H9 (cell line): ENCODE measurements at regions not wholly inside any gene's neighbourhood (a gene's known extent, or its start where the extent isn't known, plus 50 kb on each side); places are given as distances from the start of the nearest gene placed in this dataset.

Experiments used
- DNase-seq: peaks from one replicate; pipeline ENCODE4 v3.0.0-alpha.2; 2017
- H2AFZ ChIP-seq: one replicate; pipeline ENCODE4 v1.6.1; 2013; ENCODE audit warnings: mild to moderate bottlenecking, low read length, control low read depth, moderate library complexity
- H2AK5ac ChIP-seq: 2 replicates; pipeline ENCODE4 v1.6.1; 2013; ENCODE audit warnings: low read length, control low read depth, mixed read lengths; ENCODE audit not compliant: insufficient read length
- H2BK120ac ChIP-seq: one replicate; pipeline ENCODE4 v1.6.1; 2013; ENCODE audit warnings: low read depth, mild to moderate bottlenecking, low read length, control low read depth, inconsistent platforms; ENCODE audit not compliant: poor library complexity, severe bottlenecking
- H2BK12ac ChIP-seq: 2 replicates; pipeline ENCODE4 v1.6.1; 2013; ENCODE audit warnings: low read length, control low read depth, mixed read lengths, low read depth; ENCODE audit not compliant: insufficient read length
- H2BK15ac ChIP-seq: 2 replicates; pipeline ENCODE4 v1.6.1; 2013; ENCODE audit warnings: low read depth, low read length, control low read depth
- H2BK20ac ChIP-seq: one replicate; pipeline ENCODE4 v1.6.1; 2013; ENCODE audit warnings: low read depth, mild to moderate bottlenecking, low read length, control low read depth, inconsistent platforms; ENCODE audit not compliant: poor library complexity, severe bottlenecking
- H2BK5ac ChIP-seq: 2 replicates; pipeline ENCODE4 v1.6.1; 2013; ENCODE audit warnings: low read length, control low read depth, mixed read lengths; ENCODE audit not compliant: insufficient read length
- H3K14ac ChIP-seq: 2 replicates; pipeline ENCODE4 v1.6.1; 2013; ENCODE audit warnings: low read length, control low read depth; ENCODE audit not compliant: insufficient read depth
- H3K18ac ChIP-seq: 2 replicates; pipeline ENCODE4 v1.6.1; 2013; ENCODE audit warnings: low read depth, mild to moderate bottlenecking, mixed read lengths, low read length, control low read depth; ENCODE audit not compliant: insufficient read length
- H3K23ac ChIP-seq: 2 replicates; pipeline ENCODE4 v1.6.1; 2013; ENCODE audit warnings: low read length, control low read depth, mixed read lengths, low read depth; ENCODE audit not compliant: insufficient read length
- H3K23me2 ChIP-seq: 2 replicates; pipeline ENCODE4 v1.6.1; 2013; ENCODE audit warnings: low read depth, mild to moderate bottlenecking, mixed read lengths, low read length, control low read depth; ENCODE audit not compliant: insufficient read length, poor library complexity, severe bottlenecking
- H3K27ac ChIP-seq: 2 replicates; pipeline ENCODE4 v1.5.1; 2013; ENCODE audit warnings: low read length, control low read depth, mixed read lengths, low read depth; ENCODE audit not compliant: insufficient read length
- H3K27me3 ChIP-seq: 2 replicates; pipeline ENCODE4 v1.6.1; 2013; ENCODE audit warnings: low read length, control low read depth, inconsistent platforms; ENCODE audit not compliant: insufficient read depth
- H3K4ac ChIP-seq: 2 replicates; pipeline ENCODE4 v1.6.1; 2013; ENCODE audit warnings: low read depth, mild to moderate bottlenecking, control low read depth, inconsistent platforms, low read length, moderate library complexity
- H3K4me1 ChIP-seq: 2 replicates; pipeline ENCODE4 v1.6.1; 2013; ENCODE audit warnings: low read length, control low read depth, inconsistent platforms; ENCODE audit not compliant: insufficient read depth
- H3K4me2 ChIP-seq: 2 replicates; pipeline ENCODE4 v1.6.1; 2013; ENCODE audit warnings: low read length, control low read depth, mixed read lengths; ENCODE audit not compliant: insufficient read length, insufficient read depth
- H3K56ac ChIP-seq: 2 replicates; pipeline ENCODE4 v1.6.1; 2013; ENCODE audit warnings: low read depth, mild to moderate bottlenecking, mixed read lengths, low read length, control low read depth; ENCODE audit not compliant: insufficient read length
- H3K79me1 ChIP-seq: 2 replicates; pipeline ENCODE4 v1.6.1; 2013; ENCODE audit warnings: low read depth, mild to moderate bottlenecking, moderate library complexity, low read length, control low read depth, inconsistent platforms; ENCODE audit not compliant: insufficient read depth, poor library complexity, severe bottlenecking
- H3K79me2 ChIP-seq: 2 replicates; pipeline ENCODE4 v1.6.1; 2013; ENCODE audit warnings: low read length, control low read depth, inconsistent platforms; ENCODE audit not compliant: insufficient read depth
- H3K9ac ChIP-seq: 2 replicates; pipeline ENCODE4 v1.6.1; 2013; ENCODE audit warnings: low read length, control low read depth, mixed read lengths; ENCODE audit not compliant: insufficient read length; ENCODE audit errors: extremely low read depth
- H3K9me3 ChIP-seq: one replicate; pipeline ENCODE4 v1.6.1; 2013; ENCODE audit warnings: low read depth, low read length, inconsistent platforms; ENCODE audit not compliant: control insufficient read depth
- H3T11ph ChIP-seq: one replicate; pipeline ENCODE4 v1.6.1; 2013; ENCODE audit warnings: mild to moderate bottlenecking, low read length, control low read depth, inconsistent platforms
- H4K20me1 ChIP-seq: one replicate; pipeline ENCODE4 v1.6.1; 2013; ENCODE audit not compliant: control insufficient read depth, insufficient read length, insufficient read depth
- H4K5ac ChIP-seq: 2 replicates; pipeline ENCODE4 v1.6.1; 2013; ENCODE audit warnings: low read depth, mild to moderate bottlenecking, mixed read lengths, low read length, control low read depth; ENCODE audit not compliant: insufficient read length
- H4K8ac ChIP-seq: replicated peaks from 2 replicates; pipeline ENCODE4 v1.6.1; 2013; ENCODE audit warnings: low read length, control low read depth, mixed read lengths, low read depth; ENCODE audit not compliant: insufficient read length
- H4K91ac ChIP-seq: 2 replicates; pipeline ENCODE4 v1.6.1; 2013; ENCODE audit warnings: low read depth, mild to moderate bottlenecking, moderate library complexity, mixed read lengths, low read length, control low read depth; ENCODE audit not compliant: insufficient read length
- H3K27ac Mint-ChIP-seq, 3 experiments: 2 replicates in 2 of 3; 3 replicates in 1 of 3; pipeline ENCODE4 v1.8.0; 2020 to 2021; ENCODE audit warnings: mixed read lengths in 3 of 3, mild to moderate bottlenecking in 1 of 3, moderate library complexity in 1 of 3
- H3K27me3 Mint-ChIP-seq: 2 replicates; pipeline ENCODE4 v1.8.0; 2021; ENCODE audit warnings: low read depth, mild to moderate bottlenecking, moderate library complexity, mixed read lengths
- H3K36me3 Mint-ChIP-seq, 3 experiments: 2 replicates in 2 of 3; 3 replicates in 1 of 3; pipeline ENCODE4 v1.8.0; 2020 to 2021; ENCODE audit warnings: low read depth in 3 of 3, mixed read lengths in 3 of 3; ENCODE audit not compliant: insufficient read depth in 1 of 3
- H3K4me1 Mint-ChIP-seq, 2 experiments: 2 replicates each; pipeline ENCODE4 v1.8.0; 2020; ENCODE audit warnings: mixed read lengths in 2 of 2
- H3K4me3 Mint-ChIP-seq, 2 experiments: 2 replicates in 1 of 2; 3 replicates in 1 of 2; pipeline ENCODE4 v1.8.0; 2020 to 2021; ENCODE audit warnings: mild to moderate bottlenecking in 2 of 2, mixed read lengths in 2 of 2, moderate library complexity in 1 of 2
- H3K9me3 Mint-ChIP-seq, 2 experiments: 2 replicates in 1 of 2; 3 replicates in 1 of 2; pipeline ENCODE4 v1.8.0; 2020; ENCODE audit warnings: mild to moderate bottlenecking in 2 of 2, mixed read lengths in 2 of 2, moderate library complexity in 1 of 2
- WGBS: extraction: QIAGEN DNeasy Blood & Tissue Kit; methylation state at CpG from one replicate; pipeline ENCODE4 v1.1.7; 2013; ENCODE audit warnings: missing lambda C conversion rate, low lambda C conversion rate, mixed read lengths; ENCODE audit not compliant: insufficient read length; ENCODE audit errors: extremely low coverage; 5-methylcytosine and 5-hydroxymethylcytosine counted together
- TF ChIP-seq, protein P1 (sequence below): fragments of 200-600 bp; sonication (generic); conservative IDR thresholded peaks from 3 replicates; pipeline ENCODE4 v1.8.0; 2021; ENCODE audit warnings: antibody characterized with exemption, mild to moderate bottlenecking

- DNase-seq, result no peak
- H4K5ac ChIP-seq, result no peak overlapping the region
- no peaks in the 10 kb centered on the region for H3K79me1 ChIP-seq
- TF ChIP-seq, protein P1, sequence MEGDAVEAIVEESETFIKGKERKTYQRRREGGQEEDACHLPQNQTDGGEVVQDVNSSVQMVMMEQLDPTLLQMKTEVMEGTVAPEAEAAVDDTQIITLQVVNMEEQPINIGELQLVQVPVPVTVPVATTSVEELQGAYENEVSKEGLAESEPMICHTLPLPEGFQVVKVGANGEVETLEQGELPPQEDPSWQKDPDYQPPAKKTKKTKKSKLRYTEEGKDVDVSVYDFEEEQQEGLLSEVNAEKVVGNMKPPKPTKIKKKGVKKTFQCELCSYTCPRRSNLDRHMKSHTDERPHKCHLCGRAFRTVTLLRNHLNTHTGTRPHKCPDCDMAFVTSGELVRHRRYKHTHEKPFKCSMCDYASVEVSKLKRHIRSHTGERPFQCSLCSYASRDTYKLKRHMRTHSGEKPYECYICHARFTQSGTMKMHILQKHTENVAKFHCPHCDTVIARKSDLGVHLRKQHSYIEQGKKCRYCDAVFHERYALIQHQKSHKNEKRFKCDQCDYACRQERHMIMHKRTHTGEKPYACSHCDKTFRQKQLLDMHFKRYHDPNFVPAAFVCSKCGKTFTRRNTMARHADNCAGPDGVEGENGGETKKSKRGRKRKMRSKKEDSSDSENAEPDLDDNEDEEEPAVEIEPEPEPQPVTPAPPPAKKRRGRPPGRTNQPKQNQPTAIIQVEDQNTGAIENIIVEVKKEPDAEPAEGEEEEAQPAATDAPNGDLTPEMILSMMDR, result peak; percentile 41; the same call in 2 of the 3 replicates
- Mint-ChIP-seq H3K4me1 (no peaks in the 10 kb centered on the region; a peak in 1 of 4 replicates), H3K4me3 (no peak overlapping the region), H3K27ac (no peak overlapping the region; a peak in 1 of 7 replicates), H3K27me3 (no peaks in the 10 kb centered on the region; the same call in 1 of the 2 replicates), H3K36me3 (no peaks in the 10 kb centered on the region; a peak in 1 of 7 replicates), H3K9me3 (no peaks in the 10 kb centered on the region; a peak in 1 of 5 replicates)
- H2BK15ac ChIP-seq, result no peak overlapping the region
- no CpG with 5 or more reads among the region's 4 CpGs for WGBS
- H3K4me1 ChIP-seq, result no peaks in the 10 kb centered on the region
- no peaks in the 10 kb centered on the region for H3K79me2 ChIP-seq
- no peak overlapping the region for H3T11ph ChIP-seq
- H4K20me1 ChIP-seq, result no peaks in the 10 kb centered on the region
- no peak overlapping the region for H3K14ac ChIP-seq
- no peak overlapping the region for H2BK12ac ChIP-seq
- no peak overlapping the region for H3K27ac ChIP-seq
- no peak overlapping the region for H2AFZ ChIP-seq
- H3K56ac ChIP-seq, result no peak overlapping the region
- H2AK5ac ChIP-seq, result no peak overlapping the region
- no peak overlapping the region for H3K4ac ChIP-seq
- H2BK5ac ChIP-seq, result no peak overlapping the region
- H3K23me2 ChIP-seq, result no peaks in the 10 kb centered on the region
- H3K18ac ChIP-seq, result no peak overlapping the region
- no peaks in the 10 kb centered on the region for H3K9me3 ChIP-seq
- no peaks in the 10 kb centered on the region for H3K27me3 ChIP-seq
- no peak overlapping the region for H3K4me2 ChIP-seq
- no peak overlapping the region for H4K91ac ChIP-seq
- no peak overlapping the region for H3K23ac ChIP-seq
- H2BK20ac ChIP-seq, result no peak overlapping the region
- H4K8ac ChIP-seq, result no peak overlapping the region
- H3K9ac ChIP-seq, result no peak overlapping the region
- H2BK120ac ChIP-seq, result no peak overlapping the region
Measured at GRCh38 chr2:23294238-23294637, 90.7 kb upstream of the KLHL29 start.
